ENCODE measurements at regions not wholly inside any gene's neighbourhood (a gene's known extent, or its start where the extent isn't known, plus 50 kb on each side); places are given as distances from the start of the nearest gene placed in this dataset.
"Not testable (repeated sequence)": the region's sequence is repeated elsewhere in the genome, so short reads cannot be mapped to it uniquely, and the experiment has no call there.

- no peak for DNase-seq (ENCODE audit: low read depth)
- no peak overlapping the region for H3K4me3 ChIP-seq (ENCODE audit: low read depth, low read length)
- TF ChIP-seq, protein P1, sequence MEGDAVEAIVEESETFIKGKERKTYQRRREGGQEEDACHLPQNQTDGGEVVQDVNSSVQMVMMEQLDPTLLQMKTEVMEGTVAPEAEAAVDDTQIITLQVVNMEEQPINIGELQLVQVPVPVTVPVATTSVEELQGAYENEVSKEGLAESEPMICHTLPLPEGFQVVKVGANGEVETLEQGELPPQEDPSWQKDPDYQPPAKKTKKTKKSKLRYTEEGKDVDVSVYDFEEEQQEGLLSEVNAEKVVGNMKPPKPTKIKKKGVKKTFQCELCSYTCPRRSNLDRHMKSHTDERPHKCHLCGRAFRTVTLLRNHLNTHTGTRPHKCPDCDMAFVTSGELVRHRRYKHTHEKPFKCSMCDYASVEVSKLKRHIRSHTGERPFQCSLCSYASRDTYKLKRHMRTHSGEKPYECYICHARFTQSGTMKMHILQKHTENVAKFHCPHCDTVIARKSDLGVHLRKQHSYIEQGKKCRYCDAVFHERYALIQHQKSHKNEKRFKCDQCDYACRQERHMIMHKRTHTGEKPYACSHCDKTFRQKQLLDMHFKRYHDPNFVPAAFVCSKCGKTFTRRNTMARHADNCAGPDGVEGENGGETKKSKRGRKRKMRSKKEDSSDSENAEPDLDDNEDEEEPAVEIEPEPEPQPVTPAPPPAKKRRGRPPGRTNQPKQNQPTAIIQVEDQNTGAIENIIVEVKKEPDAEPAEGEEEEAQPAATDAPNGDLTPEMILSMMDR (conservative IDR thresholded peaks at IDR 0.05; ENCODE audit: low read depth, low read length) = no peak
Observed at GRCh38 chr4:33924811-33925210, 2319.5 kb downstream of the ARAP2 start.

GRCh38 chr4:33930497-33930896 lies 2313.8 kb downstream of the ARAP2 start:
- H3K4me3 ChIP-seq (ENCODE audit: low read depth, low read length) = no peak overlapping the region
- TF ChIP-seq, protein P1 (conservative IDR thresholded peaks at IDR 0.05; ENCODE audit: low read depth, low read length) = no peak
- DNase-seq (ENCODE audit: low read depth) = no peak

- TF ChIP-seq, protein P1 (conservative IDR thresholded peaks at IDR 0.05; ENCODE audit: low read depth, low read length) = no peak
- DNase-seq (ENCODE audit: low read depth) = no peak
- H3K4me3 ChIP-seq (ENCODE audit: low read depth, low read length) = no peak overlapping the region
Observed at GRCh38 chr4:33931026-33931425, 2313.3 kb downstream of the ARAP2 start.

GRCh38 chr4:33940281-33940680 lies 2304.0 kb downstream of the ARAP2 start:
- H3K4me3 ChIP-seq (ENCODE audit: low read depth, low read length) = no peak overlapping the region
- no peak for DNase-seq (ENCODE audit: low read depth)
- TF ChIP-seq, protein P1 (conservative IDR thresholded peaks at IDR 0.05; ENCODE audit: low read depth, low read length) = no peak

DNA sequence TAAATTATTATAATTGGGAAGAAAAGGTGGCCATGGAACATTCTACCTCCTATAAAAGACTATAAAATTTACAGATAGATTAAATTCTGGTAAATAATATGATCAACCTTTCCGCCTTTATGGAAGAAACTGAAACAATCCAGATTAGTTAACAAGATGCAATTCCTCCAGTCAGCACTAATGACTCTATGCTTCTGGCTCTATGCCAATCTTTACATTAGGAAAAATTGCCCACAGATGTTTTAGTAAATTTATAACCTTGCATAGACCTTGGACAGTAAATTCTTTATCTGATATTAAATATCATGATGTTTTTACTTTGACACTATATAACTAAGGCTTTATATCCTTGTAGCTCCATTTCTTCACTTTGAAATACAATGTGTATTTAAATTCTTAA lies 2302.5 kb downstream of the ARAP2 start:
- TF ChIP-seq, protein P1 (conservative IDR thresholded peaks at IDR 0.05; ENCODE audit: low read depth, low read length) = no peak
- DNase-seq (ENCODE audit: low read depth) = no peak
- no peak overlapping the region for H3K4me3 ChIP-seq (ENCODE audit: low read depth, low read length)

GRCh38 chr4:33948921-33949320 lies 2295.4 kb downstream of the ARAP2 start:
- H3K4me3 ChIP-seq (ENCODE audit: low read depth, low read length) = no peak overlapping the region
- DNase-seq (ENCODE audit: low read depth) = no peak
- TF ChIP-seq, protein P1 (conservative IDR thresholded peaks at IDR 0.05; ENCODE audit: low read depth, low read length) = no peak

- not testable (repeated sequence) for H3K4me3 ChIP-seq (ENCODE audit: low read depth, low read length); DNase-seq (ENCODE audit: low read depth)
Observed at GRCh38 chr4:33953848-33954247, 2290.5 kb downstream of the ARAP2 start.

GRCh38 chr4:33954759-33955158 lies 2289.6 kb downstream of the ARAP2 start:
- no peak overlapping the region for H3K4me3 ChIP-seq (ENCODE audit: low read depth, low read length)
- TF ChIP-seq, protein P1 (conservative IDR thresholded peaks at IDR 0.05; ENCODE audit: low read depth, low read length) = no peak
- no peak for DNase-seq (ENCODE audit: low read depth)
